ENCODE measurements at regions not wholly inside any gene's neighbourhood (a gene's known extent, or its start where the extent isn't known, plus 50 kb on each side); places are given as distances from the start of the nearest gene placed in this dataset.

DNA sequence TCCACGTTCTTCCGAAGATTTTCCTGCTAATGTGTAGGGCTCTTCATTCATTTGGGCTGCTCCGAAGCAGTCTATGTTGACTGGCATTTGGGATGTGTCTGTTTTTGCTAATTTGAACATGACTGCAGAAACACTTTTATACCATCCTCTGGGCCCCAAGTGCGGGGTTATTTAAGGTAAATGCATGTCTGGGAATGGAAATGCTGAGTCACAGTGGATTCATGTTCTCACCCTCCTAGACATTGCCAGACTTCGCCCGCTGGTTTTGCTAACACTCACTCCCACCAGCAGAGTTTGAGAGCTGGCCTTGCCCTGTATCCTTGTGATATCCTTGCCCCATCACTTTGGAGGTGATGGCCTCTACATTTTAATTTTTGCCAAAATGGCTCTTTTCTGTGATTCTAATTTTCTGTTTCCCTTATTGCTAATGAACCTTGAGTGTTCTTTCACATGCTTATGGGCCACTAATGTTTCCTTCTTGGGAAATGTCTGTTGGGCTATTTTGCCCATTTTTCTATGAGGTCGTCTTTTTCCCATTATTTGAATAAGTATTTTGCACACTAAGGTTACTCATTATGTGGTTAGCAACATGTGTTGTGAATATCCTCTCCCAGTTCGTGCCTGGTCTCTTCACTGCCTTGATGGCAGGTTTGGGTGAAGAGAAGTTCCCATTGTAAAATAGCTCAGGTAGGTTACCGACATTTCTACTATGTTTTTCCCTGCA, 204.1 kb downstream of the GLI2 start:
- Histone ChIP-seq H3K4me3 (no peak overlapping the region), H3K27ac (no peak overlapping the region), H3K9me3 (no peaks in the 10 kb centered on the region), H3K36me3 (no peaks in the 10 kb centered on the region), H3K27me3 (no peaks in the 10 kb centered on the region), H3K4me1 (peaks cover 5 to 15% of the 10 kb centered on the region in 2 donors)
- no peak for TF ChIP-seq POLR2A (IDR thresholded peaks at IDR 0.05)
- no peak for DNase-seq
- intact Hi-C loops (cut with DNase I; ENCODE audit: low total_unique reads) = no loop called here

DNA sequence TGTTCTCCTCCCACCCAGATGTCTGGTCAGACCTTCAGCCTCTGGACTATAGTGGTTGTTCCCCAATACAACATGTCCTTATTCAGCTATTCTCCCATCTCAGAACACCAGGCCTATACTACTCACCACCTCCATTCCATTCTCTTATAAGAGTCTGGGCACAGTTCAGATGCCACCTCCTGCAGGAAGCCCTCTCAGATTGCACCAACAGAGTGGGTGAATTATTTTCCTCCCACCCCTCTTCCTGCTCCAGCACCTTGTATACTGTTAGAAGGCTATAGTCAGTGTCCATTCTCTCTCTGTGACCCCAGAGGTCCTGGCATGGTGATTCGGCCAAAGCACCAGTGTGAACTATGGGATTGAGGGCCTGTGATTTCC, 204.6 kb downstream of the GLI2 start:
- TF ChIP-seq POLR2A (IDR thresholded peaks at IDR 0.05) = no peak
- TF ChIP-seq, protein P1, sequence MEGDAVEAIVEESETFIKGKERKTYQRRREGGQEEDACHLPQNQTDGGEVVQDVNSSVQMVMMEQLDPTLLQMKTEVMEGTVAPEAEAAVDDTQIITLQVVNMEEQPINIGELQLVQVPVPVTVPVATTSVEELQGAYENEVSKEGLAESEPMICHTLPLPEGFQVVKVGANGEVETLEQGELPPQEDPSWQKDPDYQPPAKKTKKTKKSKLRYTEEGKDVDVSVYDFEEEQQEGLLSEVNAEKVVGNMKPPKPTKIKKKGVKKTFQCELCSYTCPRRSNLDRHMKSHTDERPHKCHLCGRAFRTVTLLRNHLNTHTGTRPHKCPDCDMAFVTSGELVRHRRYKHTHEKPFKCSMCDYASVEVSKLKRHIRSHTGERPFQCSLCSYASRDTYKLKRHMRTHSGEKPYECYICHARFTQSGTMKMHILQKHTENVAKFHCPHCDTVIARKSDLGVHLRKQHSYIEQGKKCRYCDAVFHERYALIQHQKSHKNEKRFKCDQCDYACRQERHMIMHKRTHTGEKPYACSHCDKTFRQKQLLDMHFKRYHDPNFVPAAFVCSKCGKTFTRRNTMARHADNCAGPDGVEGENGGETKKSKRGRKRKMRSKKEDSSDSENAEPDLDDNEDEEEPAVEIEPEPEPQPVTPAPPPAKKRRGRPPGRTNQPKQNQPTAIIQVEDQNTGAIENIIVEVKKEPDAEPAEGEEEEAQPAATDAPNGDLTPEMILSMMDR (IDR thresholded peaks at IDR 0.05) = no peak
- no peak overlapping the region for H3K27ac ChIP-seq
- no peaks in the 10 kb centered on the region for H3K9me3 ChIP-seq
- intact Hi-C loops (cut with DNase I; ENCODE audit: low total_unique reads) = no loop called here
- H3K4me1 ChIP-seq = peaks cover 5 to 15% of the 10 kb centered on the region in 2 donors
- no peak for DNase-seq
- H3K36me3 ChIP-seq = no peaks in the 10 kb centered on the region
- no peak overlapping the region for H3K4me3 ChIP-seq
- H3K27me3 ChIP-seq = no peaks in the 10 kb centered on the region

DNA sequence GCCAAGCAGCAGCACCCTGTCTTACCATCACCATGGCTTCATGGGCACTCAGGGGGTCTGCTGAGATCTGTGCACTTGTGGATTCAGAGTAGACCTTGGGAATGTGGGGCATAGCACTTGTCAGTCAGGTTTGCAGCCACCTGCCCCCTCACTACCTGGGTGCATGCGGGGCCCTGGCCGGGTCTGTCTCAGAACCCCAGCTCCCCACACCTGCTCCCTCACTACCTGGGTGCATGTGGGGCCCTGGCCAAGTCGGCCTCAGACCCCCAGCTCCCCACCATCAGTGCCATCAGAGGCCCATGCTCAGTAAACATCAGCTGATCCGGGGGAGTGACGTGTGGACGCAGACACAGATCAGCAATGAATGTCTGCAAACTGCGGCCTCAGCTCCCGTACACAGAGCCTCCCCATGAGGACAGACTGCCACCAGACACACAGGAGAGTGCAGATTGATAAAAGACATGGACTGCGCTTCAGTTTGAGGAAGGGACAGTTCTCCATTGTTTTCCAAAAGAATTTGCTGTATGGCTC, 205.1 kb downstream of the GLI2 start:
- intact Hi-C loops (cut with DNase I; ENCODE audit: low total_unique reads) = no loop called here
- no peak overlapping the region for H3K4me3 ChIP-seq
- no peaks in the 10 kb centered on the region for H3K36me3 ChIP-seq
- H3K9me3 ChIP-seq = no peaks in the 10 kb centered on the region
- peaks cover 5 to 15% of the 10 kb centered on the region in 2 donors for H3K4me1 ChIP-seq
- no peak overlapping the region for H3K27ac ChIP-seq
- DNase-seq = no peak
- H3K27me3 ChIP-seq = no peaks in the 10 kb centered on the region
- TF ChIP-seq, protein P1 (IDR thresholded peaks at IDR 0.05) = no peak
- no peak for TF ChIP-seq POLR2A (IDR thresholded peaks at IDR 0.05)

DNA sequence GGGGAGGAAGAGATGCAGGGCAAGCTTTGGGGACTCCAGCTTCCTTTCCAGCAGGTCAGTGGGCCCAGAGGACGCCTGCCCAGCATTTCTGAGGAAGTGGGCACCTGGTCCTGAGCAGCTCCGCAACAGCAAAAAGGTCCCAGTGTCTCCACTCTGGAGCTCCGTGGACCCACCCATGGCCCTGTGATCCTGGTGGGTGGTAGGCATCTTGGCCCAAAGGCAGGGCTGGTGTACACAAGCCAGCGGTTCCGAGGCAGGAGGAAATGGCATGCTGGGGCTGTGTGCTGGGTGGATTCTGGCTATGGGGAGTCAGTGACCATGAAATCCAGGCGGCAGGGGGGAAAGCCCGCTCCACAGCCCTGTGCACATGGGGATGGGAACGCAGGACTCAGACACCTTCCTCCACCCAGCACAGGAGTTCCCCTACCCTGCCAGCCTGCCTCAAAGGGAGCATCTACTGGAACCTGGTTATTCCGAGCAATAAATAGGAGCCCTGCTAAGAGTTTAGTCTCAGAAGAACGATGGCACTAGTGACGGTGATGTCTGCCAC, 206.0 kb downstream of the GLI2 start:
- H3K4me3 ChIP-seq = no peak overlapping the region
- peaks cover 5 to 15% of the 10 kb centered on the region in 2 donors for H3K4me1 ChIP-seq
- no peak for DNase-seq
- no peak overlapping the region for H3K27ac ChIP-seq
- H3K27me3 ChIP-seq = no peaks in the 10 kb centered on the region
- no peaks in the 10 kb centered on the region for H3K36me3 ChIP-seq
- intact Hi-C loops (cut with DNase I; ENCODE audit: low total_unique reads) = no loop called here
- TF ChIP-seq POLR2A (IDR thresholded peaks at IDR 0.05) = no peak
- TF ChIP-seq, protein P1 (IDR thresholded peaks at IDR 0.05) = no peak
- no peaks in the 10 kb centered on the region for H3K9me3 ChIP-seq

DNA sequence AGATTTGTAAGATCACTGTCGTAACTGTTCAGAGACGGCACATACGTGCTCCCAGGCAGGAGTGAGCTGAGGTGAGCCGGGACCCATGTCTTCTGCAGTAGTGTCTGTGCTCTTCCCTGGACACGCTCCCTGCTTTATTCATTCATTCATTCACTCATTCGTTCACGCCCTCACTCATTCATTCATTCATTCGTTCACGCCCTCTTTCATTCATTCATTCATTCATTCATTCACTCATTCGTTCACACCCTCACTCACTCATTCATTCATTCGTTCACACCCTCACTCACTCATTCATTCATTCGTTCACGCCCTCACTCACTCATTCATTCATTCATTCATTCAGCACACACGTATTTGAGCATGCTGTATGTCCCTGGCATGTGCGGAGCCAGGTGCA, 207.0 kb downstream of the GLI2 start:
- no peak for DNase-seq
- Histone ChIP-seq H3K9me3 (no peaks in the 10 kb centered on the region), H3K4me1 (peaks cover 5 to 11% of the 10 kb centered on the region in 2 donors), H3K36me3 (no peaks in the 10 kb centered on the region), H3K27ac (no peak overlapping the region), H3K4me3 (no peak overlapping the region), H3K27me3 (no peaks in the 10 kb centered on the region)
- no peak for TF ChIP-seq POLR2A (IDR thresholded peaks at IDR 0.05)
- TF ChIP-seq, protein P1 (IDR thresholded peaks at IDR 0.05) = no peak
- intact Hi-C loops (cut with DNase I; ENCODE audit: low total_unique reads) = no loop called here
